Lung (tissue), 11 donors: ENCODE measurements at regions not wholly inside any gene's neighbourhood (a gene's known extent, or its start where the extent isn't known, plus 50 kb on each side); places are given as distances from the start of the nearest gene placed in this dataset.

ENCODE experiments used
- ATAC-seq: fragments of 200-7000 bp; cut with Tn5 transposase; one replicate; pipeline ENCODE4 v1.9.1; 2020; ENCODE audit warnings: moderate number of reproducible peaks; ENCODE audit not compliant: insufficient read depth, low FRiP score
- DNase-seq, 3 donors: peaks; one replicate each; pipeline ENCODE4 v3.0.0-alpha.2; 2013 to 2017
- H3K27ac ChIP-seq, 2 donors: one replicate each; pipeline ENCODE4 v1.5.1; 2013; ENCODE audit warnings: mild to moderate bottlenecking in 2 of 2, moderate library complexity in 2 of 2, control low read depth in 1 of 2, inconsistent platforms in 1 of 2, low read depth in 1 of 2, low read length in 1 of 2
- H3K27me3 ChIP-seq, 3 donors: one replicate each; pipeline ENCODE4 v1.5.1; 2013; ENCODE audit warnings: low read length in 2 of 3; ENCODE audit not compliant: control insufficient read depth in 3 of 3, insufficient read depth in 3 of 3
- H3K36me3 ChIP-seq, 4 donors: one replicate each; pipeline ENCODE4 v1.5.1; 2013; ENCODE audit warnings: low read length in 4 of 4, mild to moderate bottlenecking in 1 of 4, moderate library complexity in 1 of 4; ENCODE audit not compliant: control insufficient read depth in 4 of 4, insufficient read depth in 4 of 4
- H3K4me1 ChIP-seq, 5 donors: one replicate each; pipeline ENCODE4 v1.5.1; 2013; ENCODE audit warnings: low read length in 5 of 5, mild to moderate bottlenecking in 2 of 5, moderate library complexity in 1 of 5; ENCODE audit not compliant: control insufficient read depth in 5 of 5, insufficient read depth in 5 of 5
- H3K4me3 ChIP-seq: one replicate; pipeline ENCODE4 v1.5.1; 2013; ENCODE audit warnings: mild to moderate bottlenecking, control low read depth, moderate library complexity
- H3K9ac ChIP-seq, 2 donors: one replicate each; pipeline ENCODE4 v1.5.1; 2013; ENCODE audit warnings: low read length in 2 of 2, control low read depth in 1 of 2; ENCODE audit not compliant: insufficient read depth in 1 of 2
- H3K9me3 ChIP-seq, 4 donors: one replicate each; pipeline ENCODE4 v1.5.1; 2013; ENCODE audit warnings: low read length in 3 of 4, mild to moderate bottlenecking in 1 of 4, moderate library complexity in 1 of 4; ENCODE audit not compliant: control insufficient read depth in 4 of 4, insufficient read depth in 3 of 4
- WGBS, 2 donors: extraction: QIAGEN DNeasy Blood & Tissue Kit; methylation state at CpG; one replicate each; pipeline ENCODE4 v1.1.7; 2013; 5-methylcytosine and 5-hydroxymethylcytosine counted together
- TF ChIP-seq, protein P1 (sequence below): IDR thresholded peaks from 2 replicates; pipeline ENCODE4 v1.5.1; 2012; ENCODE audit warnings: mild to moderate bottlenecking; ENCODE audit errors: control extremely low read depth, extremely low read depth
- donor health status: control.
- donor health status: control.
- donor health status: Bipolar disorder and iron deficiency.
- donor health status: healthy.
- donor health status: DM: yes; HTN: yes; CAD: no.

DNA sequence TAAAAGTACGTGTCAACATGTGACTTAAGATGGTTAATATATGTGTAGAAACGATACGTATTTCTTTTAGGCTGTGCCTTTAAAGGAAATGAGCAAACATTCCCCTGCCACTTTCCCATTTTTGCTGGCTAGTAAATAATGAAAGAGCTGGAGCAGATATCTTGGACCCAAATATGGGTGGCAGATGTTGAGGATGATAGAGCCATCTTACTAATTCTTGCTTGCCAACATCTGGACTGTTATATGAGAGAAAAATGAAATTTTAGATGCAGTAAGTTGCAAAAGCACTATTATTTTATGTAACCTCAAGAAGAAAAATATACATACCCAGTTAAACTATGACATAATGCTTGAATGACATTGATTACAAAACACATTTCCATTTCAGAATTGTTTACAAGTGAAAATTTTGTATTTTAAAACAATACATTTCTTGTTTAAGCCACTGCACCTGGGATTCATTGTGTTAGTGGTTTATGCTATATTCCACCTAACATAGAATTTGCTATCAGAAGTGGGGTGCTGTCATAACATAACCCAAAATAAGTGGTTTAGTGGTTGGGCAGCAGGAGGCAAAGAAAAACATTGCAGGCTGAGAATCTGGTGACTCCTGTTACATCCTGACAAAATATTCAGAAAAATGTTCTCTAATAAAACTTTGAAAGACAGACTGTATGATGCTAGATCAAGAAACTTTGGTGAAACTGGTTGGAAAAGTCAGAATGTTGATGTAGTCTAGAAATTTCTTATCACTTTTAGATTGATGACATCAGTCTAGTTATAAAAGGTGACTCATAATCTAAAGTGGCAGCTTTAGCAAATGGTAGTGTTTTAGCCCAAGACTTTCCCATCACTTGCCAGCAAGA lies 305.0 kb downstream of the PTEN start:
- DNase-seq (no peak), ATAC-seq (no peak)
- no peaks in the 10 kb centered on the region for H3K9me3 ChIP-seq
- H3K27me3 ChIP-seq: no peaks in the 10 kb centered on the region
- TF ChIP-seq, protein P1, sequence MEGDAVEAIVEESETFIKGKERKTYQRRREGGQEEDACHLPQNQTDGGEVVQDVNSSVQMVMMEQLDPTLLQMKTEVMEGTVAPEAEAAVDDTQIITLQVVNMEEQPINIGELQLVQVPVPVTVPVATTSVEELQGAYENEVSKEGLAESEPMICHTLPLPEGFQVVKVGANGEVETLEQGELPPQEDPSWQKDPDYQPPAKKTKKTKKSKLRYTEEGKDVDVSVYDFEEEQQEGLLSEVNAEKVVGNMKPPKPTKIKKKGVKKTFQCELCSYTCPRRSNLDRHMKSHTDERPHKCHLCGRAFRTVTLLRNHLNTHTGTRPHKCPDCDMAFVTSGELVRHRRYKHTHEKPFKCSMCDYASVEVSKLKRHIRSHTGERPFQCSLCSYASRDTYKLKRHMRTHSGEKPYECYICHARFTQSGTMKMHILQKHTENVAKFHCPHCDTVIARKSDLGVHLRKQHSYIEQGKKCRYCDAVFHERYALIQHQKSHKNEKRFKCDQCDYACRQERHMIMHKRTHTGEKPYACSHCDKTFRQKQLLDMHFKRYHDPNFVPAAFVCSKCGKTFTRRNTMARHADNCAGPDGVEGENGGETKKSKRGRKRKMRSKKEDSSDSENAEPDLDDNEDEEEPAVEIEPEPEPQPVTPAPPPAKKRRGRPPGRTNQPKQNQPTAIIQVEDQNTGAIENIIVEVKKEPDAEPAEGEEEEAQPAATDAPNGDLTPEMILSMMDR: no peak
- WGBS, 2 donors: 97 to 98% methylated on average over 3 of the region's 3 CpGs
- no peaks in the 10 kb centered on the region for H3K36me3 ChIP-seq
- no peak overlapping the region for H3K4me3 ChIP-seq
- H3K9ac ChIP-seq: no peak overlapping the region
- no peak overlapping the region for H3K27ac ChIP-seq
- peaks cover 0 to 9% (median 3%) of the 10 kb centered on the region in 5 donors for H3K4me1 ChIP-seq

DNA sequence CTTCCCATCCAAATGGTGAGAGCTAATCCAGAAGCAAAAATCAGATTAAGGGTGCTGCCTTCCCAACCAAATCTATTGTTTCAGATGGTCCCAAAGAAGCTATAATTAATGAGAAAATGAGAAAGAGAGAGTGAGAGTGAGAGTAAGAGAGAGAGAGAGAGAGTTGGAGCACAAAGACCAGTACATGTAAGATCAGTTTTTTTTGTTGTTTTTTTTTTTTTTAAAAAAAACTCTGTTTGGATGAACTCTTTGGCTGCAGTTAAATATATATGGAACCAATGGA lies 305.6 kb downstream of the PTEN start:
- Histone ChIP-seq H3K36me3 (no peaks in the 10 kb centered on the region), H3K9ac (no peak overlapping the region), H3K27ac (no peak overlapping the region), H3K9me3 (no peaks in the 10 kb centered on the region), H3K4me3 (no peak overlapping the region), H3K4me1 (peaks cover 0 to 8% (median 0%) of the 10 kb centered on the region in 5 donors), H3K27me3 (no peaks in the 10 kb centered on the region)
- TF ChIP-seq, protein P1: no peak
- ATAC-seq (no peak), DNase-seq (no peak)

DNA sequence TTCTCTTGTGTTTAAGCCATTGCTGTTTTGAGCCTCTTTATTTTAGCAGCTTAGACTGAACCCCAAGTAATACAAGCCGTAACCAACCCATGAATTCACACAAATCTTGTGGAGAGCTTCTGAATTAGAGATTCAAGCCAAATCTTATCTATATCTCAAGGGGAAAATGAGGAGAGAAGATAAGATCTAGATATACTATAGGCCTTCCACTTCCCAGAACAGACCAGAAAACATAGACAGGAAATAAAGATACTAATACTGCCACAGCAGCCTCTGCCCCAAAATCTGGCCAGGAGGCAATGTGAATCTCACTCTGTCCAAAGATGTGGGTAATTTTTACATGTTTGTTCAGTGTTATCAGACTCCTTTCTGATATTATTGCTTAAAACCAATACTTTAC lies 307.2 kb downstream of the PTEN start:
- no peaks in the 10 kb centered on the region for H3K36me3 ChIP-seq
- peaks cover 0 to 4% (median 0%) of the 10 kb centered on the region in 4 donors for H3K9me3 ChIP-seq
- ATAC-seq (no peak), DNase-seq (no peak)
- H3K4me3 ChIP-seq: no peak overlapping the region
- no peaks in the 10 kb centered on the region for H3K27me3 ChIP-seq
- TF ChIP-seq, protein P1: no peak
- H3K4me1 ChIP-seq: peaks cover 0 to 5% (median 0%) of the 10 kb centered on the region in 5 donors
- 85 to 100% methylated on average over 1 of the region's 1 CpG for WGBS, 2 donors
- no peak overlapping the region for H3K27ac ChIP-seq
- H3K9ac ChIP-seq: no peak overlapping the region

DNA sequence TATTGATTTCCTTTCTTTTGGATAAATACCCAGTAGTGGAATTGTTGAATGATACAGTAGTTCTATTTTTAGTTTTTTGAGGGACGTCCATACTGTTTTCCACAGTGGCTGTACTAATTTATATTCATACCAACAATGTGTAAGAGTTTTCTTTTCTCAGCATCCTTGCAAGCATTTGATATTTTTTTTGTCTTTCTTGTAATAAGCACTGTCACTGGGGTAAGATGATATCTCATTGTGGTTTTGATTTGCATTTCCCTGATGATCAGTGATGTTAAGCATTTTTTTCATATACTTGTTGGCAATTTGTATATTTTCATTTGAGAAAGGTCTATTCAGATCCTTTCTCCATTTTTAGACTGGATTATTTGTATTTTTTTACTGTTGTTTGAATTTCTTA lies 308.7 kb downstream of the PTEN start:
- Histone ChIP-seq H3K36me3 (no peaks in the 10 kb centered on the region), H3K9ac (no peak overlapping the region), H3K27ac (no peak overlapping the region), H3K4me3 (no peak overlapping the region), H3K4me1 (peaks cover 0 to 2% (median 0%) of the 10 kb centered on the region in 5 donors), H3K27me3 (no peaks in the 10 kb centered on the region), H3K9me3 (peaks cover 0 to 8% (median 0%) of the 10 kb centered on the region in 4 donors)
- TF ChIP-seq, protein P1: no peak
- DNase-seq (no peak), ATAC-seq (no peak)
- 40 to 61% methylated on average over 1 of the region's 1 CpG for WGBS, 2 donors
